ENCODE measurements at regions not wholly inside any gene's neighbourhood (a gene's known extent, or its start where the extent isn't known, plus 50 kb on each side); places are given as distances from the start of the nearest gene placed in this dataset.

GRCh38 chrX:22800360-22800759 lies 199.4 kb upstream of the DDX53 start:
- H3K27ac Mint-ChIP-seq (ENCODE audit: unreplicated experiment): no peak overlapping the region
- H3K27me3 Mint-ChIP-seq (ENCODE audit: insufficient read depth, unreplicated experiment): no peaks in the 10 kb centered on the region
- no peak for DNase-seq

GRCh38 chrX:22800806-22801205 lies 199.0 kb upstream of the DDX53 start:
- ChIA-PET CTCF (no interaction called here), POLR2A (no interaction called here)
- intact Hi-C loops (cut with micrococcal nuclease; ENCODE audit: unreplicated experiment): no loop called here
- DNase-seq: no peak
- Mint-ChIP-seq H3K4me1 (ENCODE audit: low read depth, unreplicated experiment) (no peaks in the 10 kb centered on the region), H3K27me3 (ENCODE audit: insufficient read depth, unreplicated experiment) (no peaks in the 10 kb centered on the region), H3K9me3 (ENCODE audit: unreplicated experiment) (no peaks in the 10 kb centered on the region), H3K4me3 (ENCODE audit: unreplicated experiment) (no peak overlapping the region), H3K36me3 (ENCODE audit: insufficient read depth, unreplicated experiment) (no peaks in the 10 kb centered on the region), H3K27ac (ENCODE audit: unreplicated experiment) (no peak overlapping the region)
- H3K9me3 ChIP-seq: no peaks in the 10 kb centered on the region
- TF ChIP-seq CTCF (IDR thresholded peaks at IDR 0.05; ENCODE audit: insufficient read depth in 1 of 2, low read depth in 1 of 2, low read length in 1 of 2, severe bottlenecking in 1 of 2, unreplicated experiment in 1 of 2): no peak
- no peaks in the 10 kb centered on the region for H3K4me1 ChIP-seq
- H3K36me3 ChIP-seq (ENCODE audit: control insufficient read depth, insufficient read depth, low read length): no peaks in the 10 kb centered on the region
- BruUV-seq (replicated peaks): no TSS peak
- H3K27me3 ChIP-seq (replicated peaks; ENCODE audit: control insufficient read depth, insufficient read depth, low read length): no peaks in the 10 kb centered on the region
- H3K4me3 ChIP-seq (ENCODE audit: low read depth, low read length): no peak overlapping the region

More at GRCh38 chrX:22800360-22800759, 199.4 kb upstream of the DDX53 start:
- H3K27me3 ChIP-seq (replicated peaks; ENCODE audit: control insufficient read depth, insufficient read depth, low read length): no peaks in the 10 kb centered on the region
- H3K9me3 Mint-ChIP-seq (ENCODE audit: unreplicated experiment): no peaks in the 10 kb centered on the region
- no peak overlapping the region for H3K4me3 Mint-ChIP-seq (ENCODE audit: unreplicated experiment)
- no peaks in the 10 kb centered on the region for H3K4me1 Mint-ChIP-seq (ENCODE audit: low read depth, unreplicated experiment)
- no peaks in the 10 kb centered on the region for H3K4me1 ChIP-seq
- no TSS peak for BruUV-seq (replicated peaks)
- CTCF ChIA-PET: no interaction called here
- H3K4me3 ChIP-seq (ENCODE audit: low read depth, low read length): no peak overlapping the region
- no peaks in the 10 kb centered on the region for H3K9me3 ChIP-seq
- TF ChIP-seq CTCF (IDR thresholded peaks at IDR 0.05; ENCODE audit: insufficient read depth in 1 of 2, low read depth in 1 of 2, low read length in 1 of 2, severe bottlenecking in 1 of 2, unreplicated experiment in 1 of 2): no peak
- intact Hi-C loops (cut with micrococcal nuclease; ENCODE audit: unreplicated experiment): no loop called here
- no peaks in the 10 kb centered on the region for H3K36me3 ChIP-seq (ENCODE audit: control insufficient read depth, insufficient read depth, low read length)
- H3K36me3 Mint-ChIP-seq (ENCODE audit: insufficient read depth, unreplicated experiment): no peaks in the 10 kb centered on the region
- POLR2A ChIA-PET: no interaction called here

DNA sequence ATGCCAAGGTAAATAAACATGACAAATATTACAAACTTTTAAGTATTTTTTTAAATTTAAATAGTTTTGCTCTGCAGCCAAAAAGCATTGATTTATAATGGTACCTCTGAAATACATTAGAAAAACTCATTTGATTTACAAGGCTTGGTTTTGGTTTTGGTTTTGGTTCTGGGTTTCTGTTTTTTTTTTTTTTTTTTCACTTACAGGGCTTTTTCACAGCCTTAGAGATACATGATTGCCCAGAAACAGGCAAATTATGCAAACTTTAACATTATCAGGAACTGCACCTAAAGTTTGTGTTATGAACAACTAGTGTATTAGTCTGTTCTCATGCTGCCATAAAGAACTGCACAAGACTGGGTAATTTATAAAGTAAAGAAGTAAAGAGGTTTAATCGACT lies 196.4 kb upstream of the DDX53 start:
- intact Hi-C loops (cut with micrococcal nuclease; ENCODE audit: unreplicated experiment): no loop called here
- no peaks in the 10 kb centered on the region for H3K27me3 Mint-ChIP-seq (ENCODE audit: insufficient read depth, unreplicated experiment)
- no peaks in the 10 kb centered on the region for H3K4me1 ChIP-seq
- H3K9me3 ChIP-seq: no peaks in the 10 kb centered on the region
- no peaks in the 10 kb centered on the region for H3K27me3 ChIP-seq (replicated peaks; ENCODE audit: control insufficient read depth, insufficient read depth, low read length)
- DNase-seq: no peak
- H3K4me3 Mint-ChIP-seq (ENCODE audit: unreplicated experiment): no peak overlapping the region
- H3K4me1 Mint-ChIP-seq (ENCODE audit: low read depth, unreplicated experiment): no peaks in the 10 kb centered on the region
- no peak for TF ChIP-seq CTCF (IDR thresholded peaks at IDR 0.05; ENCODE audit: insufficient read depth in 1 of 2, low read depth in 1 of 2, low read length in 1 of 2, severe bottlenecking in 1 of 2, unreplicated experiment in 1 of 2)
- POLR2A ChIA-PET: no interaction called here
- BruUV-seq (replicated peaks): no TSS peak
- no peak overlapping the region for H3K27ac Mint-ChIP-seq (ENCODE audit: unreplicated experiment)
- H3K9me3 Mint-ChIP-seq (ENCODE audit: unreplicated experiment): no peaks in the 10 kb centered on the region
- CTCF ChIA-PET: no interaction called here
- H3K4me3 ChIP-seq (ENCODE audit: low read depth, low read length): no peak overlapping the region
- H3K36me3 Mint-ChIP-seq (ENCODE audit: insufficient read depth, unreplicated experiment): no peaks in the 10 kb centered on the region
- H3K36me3 ChIP-seq (ENCODE audit: control insufficient read depth, insufficient read depth, low read length): no peaks in the 10 kb centered on the region

All from Caco-2 (cell line).